NCI-H128 (cell line): ENCODE measurements at regions not wholly inside any gene's neighbourhood (a gene's known extent, or its start where the extent isn't known, plus 50 kb on each side); places are given as distances from the start of the nearest gene placed in this dataset.

Source experiments
- DNase-seq: peaks from one replicate; lab custom pipeline; 2025; ENCODE audit not compliant: unreplicated experiment; lab: John Stamatoyannopoulos, UW

GRCh38 chr2:14905571-14905970 lies 273.1 kb downstream of the LRATD1 start:
- no peak for DNase-seq

DNA sequence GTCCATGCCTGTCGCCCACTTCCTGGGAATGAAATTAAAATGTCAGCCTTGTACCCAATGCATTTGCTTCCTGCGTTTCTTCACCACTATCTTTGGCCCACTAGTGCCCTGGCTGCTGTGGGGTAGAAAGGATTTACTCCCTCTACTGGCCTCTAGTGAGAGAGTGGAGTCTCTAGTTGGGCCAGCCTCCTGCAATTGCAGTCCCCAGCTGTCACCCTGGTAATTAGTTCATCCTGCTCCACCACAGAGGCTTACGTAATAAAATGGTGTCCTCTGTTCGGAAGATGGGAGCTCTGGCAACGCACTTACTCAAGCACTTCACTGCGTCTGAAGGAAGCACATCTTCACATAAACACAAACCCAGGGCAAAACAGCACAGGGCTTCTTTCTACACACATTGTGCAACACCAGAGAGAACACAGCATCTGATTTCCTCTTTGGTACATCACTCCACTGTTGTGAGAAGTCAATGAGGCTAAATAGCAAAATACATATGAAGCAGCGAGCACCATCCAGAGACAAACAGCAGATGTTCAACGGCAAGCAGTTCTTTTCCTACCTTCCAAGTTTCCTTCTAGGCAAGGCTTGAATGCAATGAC lies 274.6 kb downstream of the LRATD1 start:
- DNase-seq = no peak

DNA sequence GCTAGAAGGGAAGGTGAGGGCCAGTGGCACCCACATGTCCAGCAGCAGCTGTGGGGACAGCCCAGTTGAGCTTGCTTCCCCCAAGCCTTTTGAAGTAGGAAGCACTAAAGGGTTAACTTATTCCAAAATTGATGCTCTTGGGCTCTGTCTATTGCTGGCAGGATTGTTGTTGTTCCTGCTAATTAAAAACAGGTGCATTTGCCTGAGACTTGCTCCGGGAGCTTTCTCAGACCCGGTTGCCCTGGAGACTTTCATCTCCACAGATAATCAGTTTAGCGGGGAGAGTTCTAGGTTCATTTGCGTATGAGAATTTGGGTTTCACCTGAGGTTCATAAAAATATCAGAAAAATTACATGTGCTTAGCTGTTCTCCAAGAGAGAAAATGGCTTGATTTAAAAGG lies 277.3 kb downstream of the LRATD1 start:
- DNase-seq = no peak

GRCh38 chr2:14910654-14911053 lies 278.1 kb downstream of the LRATD1 start:
- DNase-seq = no peak

DNA sequence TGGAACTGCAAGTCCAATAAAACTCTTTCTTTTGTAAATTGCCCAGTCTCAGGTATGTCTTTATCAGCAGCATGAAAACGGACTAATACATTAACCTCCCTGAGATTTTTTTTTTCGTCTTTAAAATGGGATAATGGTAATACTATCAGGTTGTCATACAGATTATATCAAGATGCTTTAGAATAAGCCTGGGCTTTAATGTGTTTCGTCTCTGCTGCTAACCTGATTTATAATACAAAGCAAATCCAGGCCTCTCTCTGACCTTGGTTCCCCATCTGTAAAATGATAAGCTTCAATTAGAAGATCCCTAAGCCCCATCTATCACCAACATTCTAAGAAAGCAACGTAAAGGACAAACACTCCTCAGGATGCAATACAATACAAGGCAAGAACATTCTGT lies 283.5 kb downstream of the LRATD1 start:
- DNase-seq = no peak

- DNase-seq = no peak
Observed at GRCh38 chr2:14923820-14924580, 291.5 kb downstream of the LRATD1 start.

- DNase-seq = no peak
Observed at GRCh38 chr2:14925471-14925870, 293.0 kb downstream of the LRATD1 start.

DNA sequence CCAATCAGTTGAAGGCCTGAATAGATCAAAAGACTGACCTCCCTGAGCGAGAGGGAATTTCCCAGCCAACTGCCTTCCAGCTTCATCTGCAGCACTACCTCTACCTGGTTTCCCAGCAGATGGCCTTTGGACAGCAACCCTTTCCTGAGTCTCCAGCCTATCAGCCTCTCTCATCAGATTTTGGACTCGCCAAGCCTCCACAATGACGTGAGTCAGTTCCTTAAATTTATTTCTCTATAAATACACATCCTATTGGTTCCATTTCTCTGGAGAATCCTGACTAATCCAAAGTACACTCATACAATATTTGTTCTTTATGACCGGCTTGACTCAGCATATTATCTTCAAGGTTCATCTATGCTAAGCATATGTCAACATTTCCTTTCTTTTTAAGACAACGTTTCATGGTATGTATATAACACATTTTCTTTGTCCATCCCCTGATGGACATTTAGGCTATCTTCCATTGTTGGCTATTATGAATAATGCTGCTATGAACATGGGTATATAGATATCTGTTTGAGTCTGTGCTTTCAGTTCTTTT lies 294.6 kb downstream of the LRATD1 start:
- no peak for DNase-seq

DNA sequence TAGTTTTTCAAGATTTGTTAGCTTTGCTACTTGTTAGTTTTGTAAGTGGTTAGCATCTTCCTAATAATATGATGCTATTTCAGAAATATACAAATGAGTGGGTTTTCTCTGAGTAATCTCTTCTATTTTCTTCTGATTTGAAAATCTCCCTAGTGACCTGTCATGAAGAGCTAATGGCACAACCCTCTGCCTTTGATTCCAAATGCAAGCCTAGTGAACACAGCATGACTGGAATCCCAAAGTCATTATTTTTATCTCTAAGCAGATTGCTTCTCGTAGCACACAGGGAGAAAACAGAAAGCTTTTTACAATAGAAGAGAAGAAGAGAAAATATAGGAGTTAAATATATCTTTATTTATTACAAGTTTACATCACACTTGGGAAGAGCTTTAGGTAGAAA lies 295.5 kb downstream of the LRATD1 start:
- DNase-seq = no peak

GRCh38 chr2:14930441-14930840 lies 297.9 kb downstream of the LRATD1 start:
- no peak for DNase-seq

DNA sequence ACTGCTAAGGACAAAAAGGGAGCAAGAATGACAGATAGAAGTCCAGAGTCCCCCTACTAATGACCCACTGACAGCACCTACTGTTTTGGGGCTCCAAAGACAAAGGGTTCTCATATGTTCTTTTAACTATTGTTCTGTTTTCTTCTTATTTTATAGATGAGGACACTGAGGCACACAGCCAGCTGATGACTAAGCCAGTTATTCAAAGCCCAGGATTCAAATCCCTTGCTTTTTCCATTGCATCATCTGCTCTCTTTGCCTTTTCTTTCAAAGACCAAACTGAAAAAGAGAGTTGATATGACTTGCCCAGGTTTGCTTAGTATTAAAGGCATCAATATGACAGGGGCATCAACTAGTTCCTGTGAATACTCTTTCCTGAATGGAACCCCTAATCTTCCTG lies 299.8 kb downstream of the LRATD1 start:
- DNase-seq = no peak

- no peak for DNase-seq
Observed at GRCh38 chr2:14933753-14934152, 301.2 kb downstream of the LRATD1 start.

- DNase-seq = no peak
Observed at GRCh38 chr2:14936426-14936825, 303.9 kb downstream of the LRATD1 start.

GRCh38 chr2:14937336-14937735 lies 304.8 kb downstream of the LRATD1 start:
- DNase-seq = no peak

DNA sequence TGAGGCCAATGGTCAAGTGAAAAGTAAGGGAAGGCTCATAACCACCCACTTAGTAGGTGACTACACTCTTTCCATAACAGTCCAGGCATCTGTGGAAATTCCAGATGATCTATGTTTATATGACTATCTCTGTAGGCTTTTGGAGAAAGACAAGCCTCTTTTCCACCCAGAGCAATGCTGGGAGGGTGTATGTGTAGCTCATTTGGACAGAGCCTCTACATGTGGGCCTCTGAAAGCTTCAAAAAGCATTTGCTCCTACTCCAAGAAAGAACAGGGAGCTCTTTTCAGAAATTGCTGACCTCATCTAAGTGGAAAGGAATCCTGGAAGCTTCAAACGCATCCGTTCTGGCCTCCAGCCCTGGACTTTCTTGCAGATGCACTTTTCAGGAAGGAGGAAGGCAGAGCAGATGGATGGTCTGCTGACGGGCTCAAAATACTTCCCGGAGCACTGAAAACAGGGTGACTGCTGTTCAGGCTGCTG lies 308.7 kb downstream of the LRATD1 start:
- DNase-seq = no peak

GRCh38 chr2:14942987-14943386 lies 310.5 kb downstream of the LRATD1 start:
- no peak for DNase-seq

- no peak for DNase-seq
Observed at GRCh38 chr2:14944562-14945346, 312.2 kb downstream of the LRATD1 start.

GRCh38 chr2:14951569-14952285 lies 319.2 kb downstream of the LRATD1 start:
- no peak for DNase-seq

DNA sequence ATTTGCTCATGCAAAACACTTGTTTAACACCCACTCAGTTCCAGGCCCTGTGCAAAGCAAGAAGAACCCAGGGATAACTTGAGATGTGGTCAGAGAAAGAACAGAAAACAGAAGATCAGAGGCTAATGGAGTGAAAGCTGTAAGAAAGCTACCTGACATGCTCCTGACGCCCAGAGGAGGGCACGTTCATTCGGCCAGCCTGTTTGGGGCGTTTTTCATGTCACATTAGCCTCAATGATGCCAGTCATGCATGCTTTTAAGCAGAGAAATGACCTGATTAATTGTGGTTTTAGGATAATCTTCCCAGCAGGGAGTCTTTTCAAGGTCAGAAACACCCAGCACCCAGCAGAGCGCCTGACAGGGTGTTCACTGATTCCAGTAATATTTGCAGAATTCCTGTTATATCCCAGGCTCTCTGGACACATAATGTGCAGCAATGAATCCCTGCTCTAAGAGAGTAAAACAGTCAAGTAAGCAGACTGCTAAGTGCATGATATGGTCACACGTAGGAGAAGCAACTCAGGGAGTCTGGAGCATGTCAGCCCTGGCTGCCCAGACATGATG lies 320.0 kb downstream of the LRATD1 start:
- no peak for DNase-seq

GRCh38 chr2:14960686-14961324 lies 328.3 kb downstream of the LRATD1 start:
- no peak for DNase-seq
